ENCODE measurements at regions not wholly inside any gene's neighbourhood (a gene's known extent, or its start where the extent isn't known, plus 50 kb on each side); places are given as distances from the start of the nearest gene placed in this dataset.

DNA sequence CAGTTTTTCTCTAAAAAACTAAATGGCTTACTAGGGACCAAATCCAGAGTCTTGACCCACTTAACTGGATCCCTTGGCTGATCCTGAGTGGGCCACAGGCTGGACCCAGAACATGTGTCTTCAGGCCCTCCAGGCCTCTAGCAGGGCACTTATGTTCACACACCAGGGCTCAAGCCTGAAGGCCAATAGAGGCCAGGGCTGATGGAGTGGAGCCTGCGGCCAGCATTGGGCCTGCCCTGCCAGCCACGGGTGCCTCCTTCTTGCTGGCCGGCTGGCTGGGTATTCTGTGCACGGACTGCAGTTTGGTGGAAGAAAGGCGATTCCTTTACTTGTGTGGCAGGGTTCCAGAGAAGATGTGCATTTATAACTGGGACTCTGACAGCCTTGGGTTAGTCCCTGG lies 103.0 kb upstream of the ZNF32 start:
- TF ChIP-seq, protein P1, sequence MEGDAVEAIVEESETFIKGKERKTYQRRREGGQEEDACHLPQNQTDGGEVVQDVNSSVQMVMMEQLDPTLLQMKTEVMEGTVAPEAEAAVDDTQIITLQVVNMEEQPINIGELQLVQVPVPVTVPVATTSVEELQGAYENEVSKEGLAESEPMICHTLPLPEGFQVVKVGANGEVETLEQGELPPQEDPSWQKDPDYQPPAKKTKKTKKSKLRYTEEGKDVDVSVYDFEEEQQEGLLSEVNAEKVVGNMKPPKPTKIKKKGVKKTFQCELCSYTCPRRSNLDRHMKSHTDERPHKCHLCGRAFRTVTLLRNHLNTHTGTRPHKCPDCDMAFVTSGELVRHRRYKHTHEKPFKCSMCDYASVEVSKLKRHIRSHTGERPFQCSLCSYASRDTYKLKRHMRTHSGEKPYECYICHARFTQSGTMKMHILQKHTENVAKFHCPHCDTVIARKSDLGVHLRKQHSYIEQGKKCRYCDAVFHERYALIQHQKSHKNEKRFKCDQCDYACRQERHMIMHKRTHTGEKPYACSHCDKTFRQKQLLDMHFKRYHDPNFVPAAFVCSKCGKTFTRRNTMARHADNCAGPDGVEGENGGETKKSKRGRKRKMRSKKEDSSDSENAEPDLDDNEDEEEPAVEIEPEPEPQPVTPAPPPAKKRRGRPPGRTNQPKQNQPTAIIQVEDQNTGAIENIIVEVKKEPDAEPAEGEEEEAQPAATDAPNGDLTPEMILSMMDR (IDR thresholded peaks at IDR 0.05; ENCODE audit: borderline replicate concordance, extremely low read depth, low read length, poor library complexity, severe bottlenecking): no peak
- no peak for TF ChIP-seq EZH2 (IDR thresholded peaks at IDR 0.05; ENCODE audit: borderline replicate concordance, low read depth, low read length, severe bottlenecking)
